ENCODE measurements at regions not wholly inside any gene's neighbourhood (a gene's known extent, or its start where the extent isn't known, plus 50 kb on each side); places are given as distances from the start of the nearest gene placed in this dataset.

GRCh38 chr22:48459859-48460823 is 1367.5 kb downstream of the BRD1 start:
- no peak for DNase-seq

GRCh38 chr22:48459259-48459658 is 1368.4 kb downstream of the BRD1 start:
- no peak for DNase-seq

DNA sequence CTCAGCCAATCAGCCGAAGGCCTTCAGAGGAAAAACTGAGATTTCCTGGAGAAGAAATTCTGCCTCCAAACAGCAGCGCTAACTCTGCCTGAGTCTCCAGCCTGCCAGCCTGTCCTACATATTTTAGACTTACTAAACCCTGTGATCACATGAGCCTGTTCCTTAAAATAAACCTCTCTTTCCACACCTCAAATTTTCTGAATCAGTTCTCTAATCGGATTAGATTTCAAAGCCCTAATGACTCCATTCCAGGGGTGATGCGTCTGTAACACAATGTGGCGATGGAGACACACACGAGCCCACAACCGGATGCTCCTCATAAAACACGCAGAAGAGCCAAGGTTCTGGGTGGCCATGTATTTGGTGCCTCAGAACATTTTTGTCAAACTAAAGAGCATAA is 1371.2 kb downstream of the BRD1 start:
- DNase-seq, result no peak

DNA sequence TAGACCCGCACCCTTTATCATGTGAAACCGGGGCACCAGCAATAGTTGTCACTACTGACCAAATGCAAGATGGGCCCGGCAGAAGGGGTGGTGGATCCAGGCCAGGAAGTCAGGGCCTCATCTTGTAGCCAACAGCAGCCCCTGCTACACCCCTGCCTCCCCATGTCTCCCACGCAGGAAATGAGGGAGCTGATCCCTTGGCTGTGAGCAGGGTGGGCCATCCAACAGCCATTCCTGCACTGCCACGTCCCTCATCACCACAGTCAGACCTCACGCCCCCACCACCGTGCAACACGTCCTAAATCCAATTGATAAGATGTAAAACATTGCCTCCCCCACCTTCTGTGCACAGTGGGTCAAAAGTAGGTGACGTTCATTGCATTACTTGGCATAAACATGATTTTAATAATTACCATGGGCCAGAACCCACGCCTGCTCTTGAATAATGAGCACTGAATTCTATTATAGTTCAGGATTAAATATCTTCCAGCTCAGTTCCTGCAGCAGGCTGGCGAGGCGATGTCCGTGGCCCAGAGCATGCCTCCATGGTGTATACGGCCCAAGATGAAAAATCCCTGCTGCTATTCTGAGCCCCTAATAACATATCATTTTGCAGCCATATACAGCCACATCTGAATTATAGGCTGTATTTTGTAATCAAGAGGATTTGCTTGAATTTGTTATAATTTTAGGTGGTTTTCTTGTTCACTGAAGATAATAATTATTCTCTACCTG is 1373.8 kb downstream of the BRD1 start:
- no peak for DNase-seq

- DNase-seq, result no peak
Measured at GRCh38 chr22:48453171-48453570, 1374.5 kb downstream of the BRD1 start.

- no peak for DNase-seq
Measured at GRCh38 chr22:48452766-48453165, 1374.9 kb downstream of the BRD1 start.

DNA sequence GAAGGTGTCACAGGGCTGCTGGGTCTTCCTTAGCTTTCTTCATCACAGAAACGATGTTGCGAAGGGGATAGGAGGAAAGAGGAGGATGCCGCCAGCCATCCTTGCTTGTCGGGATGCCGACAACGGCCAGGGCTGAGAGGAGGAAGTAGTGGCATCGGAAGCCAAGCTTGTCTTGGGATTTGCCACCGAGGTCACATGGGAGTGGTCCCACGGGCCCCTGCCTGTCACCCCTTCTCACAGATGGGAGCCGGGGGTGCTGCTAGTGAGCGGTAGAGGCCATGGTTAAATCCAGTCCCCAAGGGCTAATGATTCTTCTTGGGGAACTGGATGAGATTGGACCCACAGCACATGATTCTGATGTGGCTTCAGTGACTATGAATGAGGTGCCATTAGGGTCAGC is 1375.8 kb downstream of the BRD1 start:
- DNase-seq, result no peak

- no peak for DNase-seq
Measured at GRCh38 chr22:48450188-48450825, 1377.4 kb downstream of the BRD1 start.

GRCh38 chr22:48449466-48450187 is 1378.0 kb downstream of the BRD1 start:
- DNase-seq, result no peak

DNA sequence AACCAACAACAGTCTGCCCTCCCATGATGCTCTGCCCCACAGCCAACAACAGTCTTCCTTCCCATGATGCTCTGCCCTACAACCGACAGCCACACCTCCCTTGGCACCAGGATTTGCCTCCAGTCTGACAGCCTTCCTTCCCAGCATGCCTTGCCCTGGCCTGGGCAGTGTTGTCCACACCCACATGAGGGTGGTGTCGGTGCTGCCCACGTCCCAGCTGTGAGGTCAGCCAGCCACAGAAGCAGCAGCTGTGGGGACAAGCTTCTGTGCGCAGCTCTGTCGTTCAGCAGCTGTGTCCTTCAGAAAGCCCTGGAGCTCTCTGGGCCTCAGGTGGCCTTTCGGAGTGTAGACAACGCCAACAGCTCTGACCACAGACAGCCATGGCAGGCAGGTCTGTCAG is 1378.9 kb downstream of the BRD1 start:
- DNase-seq, result no peak

- DNase-seq, result no peak
Measured at GRCh38 chr22:48445113-48445827, 1382.4 kb downstream of the BRD1 start.

DNA sequence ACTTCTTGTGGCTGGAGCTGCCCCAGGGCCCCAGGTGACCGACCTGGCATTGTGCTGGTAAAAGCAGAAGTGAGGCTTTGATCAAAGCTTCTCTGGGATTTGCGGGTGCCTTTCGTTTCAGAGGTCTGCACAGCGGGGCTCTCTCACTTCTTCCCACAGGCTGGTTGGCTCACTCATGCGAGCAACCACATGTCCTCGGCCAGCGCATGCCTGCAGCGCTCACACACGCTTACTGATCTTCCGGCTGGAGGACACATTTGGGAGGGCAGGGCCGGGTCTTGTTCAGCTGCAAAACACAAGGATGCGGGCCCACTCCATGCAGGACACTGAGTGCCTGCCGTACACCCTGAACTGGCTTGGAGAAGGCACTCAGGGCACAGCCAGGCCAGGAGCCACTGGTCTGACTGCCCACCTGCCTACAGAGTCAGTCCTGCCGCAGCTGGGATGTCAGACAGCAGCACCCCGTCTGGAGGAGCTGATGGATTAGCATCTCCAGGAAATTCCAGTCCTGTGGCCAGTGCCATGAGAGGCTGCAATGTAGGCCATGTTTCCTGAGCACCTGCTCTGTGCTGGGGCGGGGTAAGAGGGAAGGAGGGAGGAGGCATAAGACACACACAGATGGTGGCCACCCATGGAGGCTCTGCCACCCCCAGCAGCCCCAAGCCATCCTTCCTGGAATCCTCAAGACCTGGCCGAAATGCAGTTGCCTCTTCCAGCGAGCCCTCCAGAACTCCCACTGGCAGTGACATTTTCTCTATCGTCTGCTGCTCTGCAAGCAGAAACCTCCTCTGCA is 1383.2 kb downstream of the BRD1 start:
- no peak for DNase-seq

DNA sequence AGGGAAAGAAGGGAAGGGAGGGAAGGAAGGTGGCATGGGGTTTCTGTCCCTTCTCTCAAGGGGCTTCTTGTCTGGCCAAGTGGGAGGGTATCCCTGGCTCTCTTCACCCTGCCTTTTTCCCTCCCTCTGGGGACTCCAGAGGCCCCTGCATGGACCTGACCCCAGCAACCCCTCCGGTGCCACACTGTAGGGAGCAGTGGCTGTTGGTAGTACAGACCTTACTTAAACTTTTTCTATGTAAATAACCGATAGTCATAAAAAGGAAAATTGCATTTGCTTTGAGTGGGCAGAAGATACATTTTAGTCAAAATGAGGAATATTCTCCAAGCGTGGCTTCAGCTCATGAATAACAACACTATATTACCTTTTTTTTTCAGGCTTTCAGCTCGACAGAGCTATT is 1384.0 kb downstream of the BRD1 start:
- DNase-seq, result no peak

DNA sequence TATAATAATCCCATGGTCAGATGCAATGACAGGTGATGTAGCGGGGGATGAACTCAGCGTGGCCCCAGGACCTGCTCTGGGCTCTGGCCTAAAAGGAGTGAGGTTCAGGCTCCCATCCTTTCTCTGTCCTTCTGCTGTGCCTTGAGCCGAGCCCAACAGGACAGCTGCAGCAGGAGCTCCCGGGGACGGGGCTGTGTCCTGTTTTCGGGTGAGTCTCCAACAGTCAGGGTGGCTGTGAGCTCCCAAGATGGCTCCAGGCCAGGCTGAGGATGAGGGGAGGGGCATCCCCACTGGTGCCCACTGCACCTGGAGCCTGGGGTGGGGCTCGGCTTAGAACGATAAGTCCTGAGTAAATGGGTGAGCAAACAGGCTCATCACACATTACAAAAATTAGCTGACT is 1385.0 kb downstream of the BRD1 start:
- no peak for DNase-seq

DNA sequence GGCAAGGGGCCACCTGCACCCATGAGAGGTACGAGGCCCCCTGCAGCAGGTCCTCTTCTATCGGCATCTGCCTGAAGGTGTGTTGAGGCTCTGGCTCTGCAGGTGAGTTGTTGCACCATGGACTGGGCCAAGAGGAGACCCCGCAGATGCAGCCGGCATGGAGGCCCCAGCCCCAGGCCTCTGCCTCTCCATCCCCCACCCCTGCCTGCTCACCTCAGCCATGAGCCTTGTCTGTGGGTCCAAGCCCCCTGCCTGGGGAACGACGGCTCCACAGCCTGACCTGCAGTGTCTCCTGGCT is 1386.2 kb downstream of the BRD1 start:
- DNase-seq, result no peak

DNA sequence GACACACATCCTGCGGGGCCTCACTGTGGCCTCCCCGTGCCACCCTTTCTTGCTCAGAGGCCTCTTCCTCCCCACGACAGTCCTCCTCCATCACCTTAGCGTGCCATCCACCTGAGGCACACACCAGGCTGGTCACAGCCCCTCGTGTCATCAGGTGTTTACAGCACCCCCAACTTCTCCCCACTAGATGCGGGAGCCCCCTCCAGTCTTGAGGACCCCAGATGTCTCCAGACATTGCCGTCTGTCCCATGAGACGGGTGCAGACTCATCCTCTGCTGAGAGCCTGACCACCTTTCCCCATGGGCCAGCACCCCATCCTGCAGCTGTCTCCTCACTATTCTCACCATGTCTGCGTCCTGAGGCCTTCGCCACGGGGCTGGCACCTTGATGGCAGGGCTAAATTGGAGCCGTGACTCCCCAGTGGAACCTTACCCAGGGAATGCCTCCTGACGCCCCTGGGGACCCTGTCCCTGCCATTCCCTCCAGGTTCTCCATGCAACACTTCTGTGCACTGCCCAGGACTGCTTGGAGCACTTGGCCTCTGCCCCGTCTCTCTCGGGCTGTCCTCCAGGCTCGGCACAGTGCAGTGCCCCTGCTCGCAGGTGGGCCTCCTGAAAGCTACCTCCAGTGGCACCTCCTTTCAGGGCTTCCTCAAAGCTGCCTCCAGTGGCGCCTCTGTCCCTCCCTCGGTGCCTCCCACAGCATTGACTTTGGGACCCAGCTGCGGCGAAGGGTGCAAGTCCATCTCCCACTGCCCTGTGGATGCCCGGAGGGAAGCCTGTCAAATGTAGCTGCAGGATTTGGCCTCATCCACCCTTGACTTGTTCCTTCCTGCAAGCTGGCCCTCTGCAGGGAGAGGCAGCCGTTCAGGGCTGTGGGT is 1386.8 kb downstream of the BRD1 start:
- no peak for DNase-seq

- no peak for DNase-seq
Measured at GRCh38 chr22:48440176-48440575, 1387.5 kb downstream of the BRD1 start.

DNA sequence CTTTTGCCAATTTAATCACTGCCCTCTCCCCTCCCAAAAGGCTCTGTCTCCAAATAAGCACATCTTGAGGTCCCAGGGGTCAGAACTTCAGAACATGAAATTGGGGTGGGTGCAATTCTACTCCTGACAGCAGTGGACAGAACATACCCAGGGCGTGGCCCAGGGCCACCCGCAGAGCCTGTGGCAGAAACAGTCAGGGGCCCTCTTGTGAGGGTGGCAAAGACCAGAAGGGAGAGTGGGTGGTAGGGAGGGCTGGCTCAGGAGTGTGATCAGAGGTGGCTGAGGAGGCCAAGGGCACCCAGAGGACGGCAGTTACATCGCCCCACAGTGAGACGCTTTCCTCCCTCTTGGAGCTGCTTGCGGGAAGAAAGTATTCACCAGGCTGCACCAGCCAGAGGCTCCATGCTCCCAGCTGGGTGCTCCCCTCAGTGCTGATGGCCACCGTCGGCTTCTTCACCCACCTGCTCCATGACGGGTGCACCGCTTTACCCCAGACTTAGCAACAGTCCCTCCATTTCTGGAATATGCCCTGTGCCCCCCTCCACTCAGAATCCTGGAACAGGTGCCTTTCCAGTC is 1388.0 kb downstream of the BRD1 start:
- DNase-seq, result no peak

DNA sequence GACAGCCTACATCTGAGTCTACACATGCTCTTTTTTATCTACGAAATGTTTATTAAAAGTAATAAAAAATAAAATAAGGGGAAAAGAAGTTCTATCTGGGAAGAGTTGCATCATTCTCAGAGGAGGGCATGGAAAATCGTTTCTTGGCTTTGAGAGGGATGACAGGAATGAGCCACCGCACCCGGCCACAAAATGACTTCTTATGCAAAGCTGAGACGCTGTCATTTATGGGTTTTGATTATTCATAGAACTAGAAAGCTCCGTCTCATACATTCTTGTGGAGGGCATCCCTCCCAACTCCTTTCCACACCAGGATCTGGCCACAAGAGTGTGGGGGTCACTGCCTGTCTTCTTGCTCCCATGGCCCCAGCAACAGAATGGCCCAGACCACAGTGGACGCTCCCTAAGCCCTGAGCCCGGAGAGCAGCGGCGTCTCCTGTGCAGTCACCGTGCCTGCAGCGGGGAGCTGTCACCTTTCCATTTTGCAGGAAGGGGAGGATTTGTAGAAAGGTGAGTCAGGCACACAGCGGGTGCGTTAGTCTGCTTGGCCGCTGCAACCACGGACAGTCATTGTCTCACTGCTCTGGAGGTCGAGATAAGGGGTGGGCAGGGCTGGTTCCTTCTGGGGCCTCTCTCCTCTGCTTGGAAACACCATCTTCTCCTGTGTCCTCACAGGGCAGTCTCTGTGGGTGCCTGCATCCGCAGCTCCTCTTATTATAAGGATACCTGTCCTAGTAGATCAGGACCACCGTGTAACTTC is 1388.7 kb downstream of the BRD1 start:
- DNase-seq, result no peak
